ENCODE measurements at regions not wholly inside any gene's neighbourhood (a gene's known extent, or its start where the extent isn't known, plus 50 kb on each side); places are given as distances from the start of the nearest gene placed in this dataset.

GRCh38 chr3:22581007-22581406, 622.1 kb upstream of the UBE2E2 start:
- intact Hi-C loops (cut with micrococcal nuclease; ENCODE audit: unreplicated experiment): no loop called here
- H3K4me1 Mint-ChIP-seq (ENCODE audit: low read depth, unreplicated experiment): no peaks in the 10 kb centered on the region
- CTCF ChIA-PET: no interaction called here
- no peak for DNase-seq
- no peaks in the 10 kb centered on the region for H3K27me3 Mint-ChIP-seq (ENCODE audit: unreplicated experiment)
- H3K4me3 Mint-ChIP-seq (ENCODE audit: low read depth, unreplicated experiment): no peak overlapping the region
- no peak for TF ChIP-seq CTCF (IDR thresholded peaks at IDR 0.05; ENCODE audit: unreplicated experiment)
- H3K36me3 Mint-ChIP-seq (ENCODE audit: insufficient read depth, unreplicated experiment): no peaks in the 10 kb centered on the region
- no TSS peak for BruUV-seq (replicated peaks)
- H3K9me3 Mint-ChIP-seq (ENCODE audit: low read depth, unreplicated experiment): peaks cover 3% of the 10 kb centered on the region
- no peak overlapping the region for H3K27ac Mint-ChIP-seq (ENCODE audit: unreplicated experiment)

- Mint-ChIP-seq H3K4me3 (ENCODE audit: low read depth, unreplicated experiment) (no peak overlapping the region), H3K4me1 (ENCODE audit: low read depth, unreplicated experiment) (no peaks in the 10 kb centered on the region), H3K27me3 (ENCODE audit: unreplicated experiment) (no peaks in the 10 kb centered on the region), H3K36me3 (ENCODE audit: insufficient read depth, unreplicated experiment) (no peaks in the 10 kb centered on the region), H3K27ac (ENCODE audit: unreplicated experiment) (no peak overlapping the region), H3K9me3 (ENCODE audit: low read depth, unreplicated experiment) (peaks cover 3% of the 10 kb centered on the region)
- DNase-seq: no peak
- intact Hi-C loops (cut with micrococcal nuclease; ENCODE audit: unreplicated experiment): no loop called here
- no TSS peak for BruUV-seq (replicated peaks)
- no peak for TF ChIP-seq CTCF (IDR thresholded peaks at IDR 0.05; ENCODE audit: unreplicated experiment)
- CTCF ChIA-PET: no interaction called here
These were observed 620.9 kb upstream of the UBE2E2 start for GRCh38 chr3:22582266-22582665.

GRCh38 chr3:22585504-22585903, 617.6 kb upstream of the UBE2E2 start:
- no peaks in the 10 kb centered on the region for H3K36me3 Mint-ChIP-seq (ENCODE audit: insufficient read depth, unreplicated experiment)
- CTCF ChIA-PET: interaction anchor here (0.6 kb wide), 1 partner anchor 8 kb away, joined by 3 read pairs; no protein-coding TSS in a partner anchor
- no peak for TF ChIP-seq CTCF (IDR thresholded peaks at IDR 0.05; ENCODE audit: unreplicated experiment)
- intact Hi-C loops (cut with micrococcal nuclease; ENCODE audit: unreplicated experiment): no loop called here
- no peak for DNase-seq
- H3K4me3 Mint-ChIP-seq (ENCODE audit: low read depth, unreplicated experiment): no peak overlapping the region
- H3K27me3 Mint-ChIP-seq (ENCODE audit: unreplicated experiment): no peaks in the 10 kb centered on the region
- no TSS peak for BruUV-seq (replicated peaks)
- no peaks in the 10 kb centered on the region for H3K4me1 Mint-ChIP-seq (ENCODE audit: low read depth, unreplicated experiment)
- H3K27ac Mint-ChIP-seq (ENCODE audit: unreplicated experiment): no peak overlapping the region
- peaks cover 3% of the 10 kb centered on the region for H3K9me3 Mint-ChIP-seq (ENCODE audit: low read depth, unreplicated experiment)

- no TSS peak for BruUV-seq (replicated peaks)
- CTCF ChIA-PET: interaction anchor here (0.6 kb wide), 1 partner anchor 8 kb away, joined by 3 read pairs; no protein-coding TSS in a partner anchor
- no peak overlapping the region for H3K4me3 Mint-ChIP-seq (ENCODE audit: low read depth, unreplicated experiment)
These were observed 617.2 kb upstream of the UBE2E2 start for GRCh38 chr3:22585911-22586310.

More at GRCh38 chr3:22585911-22586310, 617.2 kb upstream of the UBE2E2 start:
- no peak for TF ChIP-seq CTCF (IDR thresholded peaks at IDR 0.05; ENCODE audit: unreplicated experiment)
- intact Hi-C loops (cut with micrococcal nuclease; ENCODE audit: unreplicated experiment): no loop called here
- Mint-ChIP-seq H3K36me3 (ENCODE audit: insufficient read depth, unreplicated experiment) (no peaks in the 10 kb centered on the region), H3K27ac (ENCODE audit: unreplicated experiment) (no peak overlapping the region), H3K4me1 (ENCODE audit: low read depth, unreplicated experiment) (no peaks in the 10 kb centered on the region), H3K27me3 (ENCODE audit: unreplicated experiment) (no peaks in the 10 kb centered on the region), H3K9me3 (ENCODE audit: low read depth, unreplicated experiment) (peaks cover 3% of the 10 kb centered on the region)
- DNase-seq: no peak

Data from Calu3 (cell line).